ENCODE measurements at regions not wholly inside any gene's neighbourhood (a gene's known extent, or its start where the extent isn't known, plus 50 kb on each side); places are given as distances from the start of the nearest gene placed in this dataset.
"Not testable (repeated sequence)": the region's sequence is repeated elsewhere in the genome, so short reads cannot be mapped to it uniquely, and the experiment has no call there.

DNA sequence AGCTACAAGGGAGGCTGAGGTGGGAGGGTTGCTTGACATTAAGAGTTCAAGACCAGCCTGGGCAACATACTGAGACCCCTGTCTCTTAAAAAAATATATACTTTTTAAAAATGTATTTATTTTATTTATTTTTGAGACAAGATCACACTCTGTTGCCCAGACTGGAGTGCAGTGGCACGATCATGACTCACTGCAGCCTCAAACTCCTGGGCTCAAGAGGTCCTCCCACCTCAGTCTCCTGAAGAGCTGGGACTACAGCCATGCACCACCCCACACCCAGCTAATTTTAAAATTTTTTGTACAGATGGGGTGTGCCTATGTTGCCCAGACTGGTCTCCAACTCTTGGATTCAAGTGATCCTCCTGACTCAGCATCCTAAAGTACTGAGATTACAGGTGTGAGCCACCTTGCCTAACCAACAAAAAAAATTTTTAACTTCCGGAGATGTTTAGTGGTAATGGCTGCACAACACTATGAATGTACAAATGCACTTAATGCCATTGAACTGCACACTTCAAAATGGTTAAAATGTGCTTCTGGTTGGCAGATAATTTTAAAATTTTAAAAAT is 288.5 kb downstream of the GOLGA6L6 start:
- intact Hi-C loops (cut with DNase I, micrococcal nuclease); H3K4me1 ChIP-seq (ENCODE audit: low read depth); ATAC-seq; DNase-seq; H3K4me3 ChIP-seq; H3K36me3 ChIP-seq (ENCODE audit: low read depth): not testable (repeated sequence)
- H3K9me3 ChIP-seq: peaks cover 87% of the 10 kb centered on the region

DNA sequence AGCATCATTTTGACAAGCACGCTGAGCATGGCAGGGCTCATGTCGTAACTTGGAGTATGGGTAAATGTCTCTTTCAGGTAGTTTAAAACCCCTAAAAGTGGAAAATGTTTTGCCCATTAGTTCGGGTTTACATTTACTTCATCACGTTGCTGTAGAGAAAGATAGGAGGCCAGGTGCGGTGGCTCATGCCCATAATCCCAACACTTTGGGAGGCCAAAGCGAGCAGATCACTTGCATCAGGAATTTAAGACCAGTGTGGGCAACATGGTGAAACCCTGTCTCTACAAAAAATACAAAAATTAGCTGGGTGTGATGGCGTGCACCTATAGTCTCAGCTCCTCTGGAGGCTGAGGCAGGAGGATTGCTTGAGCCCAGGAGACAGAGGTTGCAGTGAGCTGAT is 289.6 kb downstream of the GOLGA6L6 start:
- intact Hi-C loops (cut with DNase I, micrococcal nuclease): not testable (repeated sequence)

DNA sequence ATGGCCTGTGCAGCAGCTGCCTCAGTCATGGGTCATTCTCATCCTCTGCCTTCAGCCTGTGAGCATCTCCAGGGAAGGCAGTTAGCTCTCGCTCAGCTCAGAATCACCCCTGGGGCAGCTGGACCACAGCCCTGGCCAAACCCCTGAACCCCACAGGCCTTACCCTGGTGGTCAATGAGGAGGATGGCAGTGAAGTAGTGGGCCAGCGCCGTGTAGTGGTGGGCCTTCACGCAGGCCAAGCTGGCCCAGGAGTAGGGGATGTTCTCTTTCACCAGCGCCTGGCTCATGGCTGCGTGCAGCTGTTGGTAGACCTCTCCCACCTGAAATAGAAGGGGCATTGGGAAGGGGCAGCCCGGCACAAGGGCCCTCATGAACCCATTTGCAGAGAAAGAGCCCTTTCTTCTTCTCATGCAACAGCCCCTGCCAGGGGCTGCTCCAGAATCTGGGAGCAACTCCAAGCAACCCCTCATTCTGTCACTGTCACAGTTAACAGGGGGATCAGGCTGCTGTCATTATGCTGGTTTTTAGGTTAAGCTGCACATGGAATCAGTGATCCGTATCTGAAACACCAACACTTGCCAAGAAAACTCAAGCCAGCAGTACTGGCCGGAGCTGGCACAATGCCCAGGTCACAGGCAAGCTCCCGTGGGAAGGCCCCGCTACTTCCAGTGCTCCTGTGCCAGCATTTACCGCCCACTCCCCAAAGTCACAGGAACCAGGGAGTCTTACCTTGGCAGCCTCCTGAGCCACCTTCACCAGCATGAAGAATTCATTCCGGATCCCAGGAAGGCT is 290.2 kb downstream of the GOLGA6L6 start:
- DNase-seq; H3K4me1 ChIP-seq (ENCODE audit: low read depth); ATAC-seq; intact Hi-C loops (cut with DNase I, micrococcal nuclease); H3K36me3 ChIP-seq (ENCODE audit: low read depth); H3K4me3 ChIP-seq: not testable (repeated sequence)
- H3K9me3 ChIP-seq: peaks cover 84% of the 10 kb centered on the region

More for the DNA sequence above, 289.6 kb downstream of the GOLGA6L6 start:
- DNase-seq; H3K36me3 ChIP-seq (ENCODE audit: low read depth); ATAC-seq; H3K4me1 ChIP-seq (ENCODE audit: low read depth); H3K4me3 ChIP-seq: not testable (repeated sequence)
- H3K9me3 ChIP-seq: peaks cover 85% of the 10 kb centered on the region

DNA sequence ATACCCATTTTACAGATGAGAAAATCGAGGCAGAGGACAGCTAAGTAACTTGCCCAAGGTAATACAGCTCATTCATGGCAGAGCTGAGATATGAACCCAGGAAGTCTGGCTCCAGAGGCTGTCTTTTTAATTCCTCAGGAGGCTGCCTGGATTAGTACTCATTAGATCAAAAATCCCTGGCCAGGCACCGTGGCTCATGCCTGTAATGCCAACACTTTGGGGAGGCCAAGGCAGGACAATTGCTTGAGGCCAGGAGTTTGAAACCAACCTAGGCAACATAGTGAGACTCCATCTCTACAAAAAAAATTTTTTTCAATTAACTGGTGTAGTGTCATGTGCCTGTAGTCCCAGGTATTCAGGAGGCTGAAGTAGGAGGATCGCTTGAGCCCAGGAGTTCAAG is 291.4 kb downstream of the GOLGA6L6 start:
- H3K4me3 ChIP-seq; intact Hi-C loops (cut with DNase I, micrococcal nuclease); DNase-seq; ATAC-seq; H3K36me3 ChIP-seq (ENCODE audit: low read depth); H3K4me1 ChIP-seq (ENCODE audit: low read depth): not testable (repeated sequence)
- H3K9me3 ChIP-seq: peaks cover 82% of the 10 kb centered on the region

DNA sequence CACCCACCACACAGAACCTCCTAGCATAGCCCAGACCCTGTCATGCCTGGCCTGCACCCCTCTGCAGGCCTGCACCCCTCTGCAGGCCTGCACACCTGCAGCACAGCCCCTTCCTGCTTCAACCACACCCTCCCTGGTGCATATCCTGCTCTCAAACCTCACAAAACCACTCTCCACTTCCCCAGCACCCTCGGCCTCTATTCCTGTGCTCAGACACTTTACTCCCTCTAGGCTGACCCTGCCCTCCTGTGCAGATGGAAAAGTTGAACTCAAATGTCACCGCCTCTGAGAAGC is 292.0 kb downstream of the GOLGA6L6 start:
- DNase-seq; H3K4me1 ChIP-seq (ENCODE audit: low read depth); H3K36me3 ChIP-seq (ENCODE audit: low read depth); H3K4me3 ChIP-seq; intact Hi-C loops (cut with DNase I, micrococcal nuclease): not testable (repeated sequence)
- ATAC-seq: peak; percentile 13
- peaks cover 83% of the 10 kb centered on the region for H3K9me3 ChIP-seq

DNA sequence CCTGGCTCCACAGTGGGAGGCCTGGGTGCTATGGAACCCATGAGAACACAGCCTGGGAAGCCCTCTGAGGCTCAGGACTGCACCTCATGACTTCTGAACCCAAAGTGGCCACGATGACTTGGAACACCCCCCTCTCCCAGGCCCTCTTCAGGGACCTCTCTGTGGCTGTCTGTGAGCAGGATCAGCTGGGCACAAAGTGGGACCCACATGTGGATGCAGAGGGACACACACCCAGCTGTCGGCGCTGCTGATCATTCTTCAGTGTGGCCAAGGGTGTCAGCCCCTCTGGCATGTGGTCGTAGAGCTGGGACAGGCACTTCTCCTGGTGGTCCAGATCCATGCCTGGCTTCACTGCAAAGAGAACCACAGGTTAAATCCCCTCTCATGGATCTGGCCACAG is 293.2 kb downstream of the GOLGA6L6 start:
- H3K4me1 ChIP-seq (ENCODE audit: low read depth); H3K4me3 ChIP-seq; H3K36me3 ChIP-seq (ENCODE audit: low read depth); intact Hi-C loops (cut with DNase I, micrococcal nuclease); DNase-seq: not testable (repeated sequence)
- ATAC-seq: peak; percentile 7
- peaks cover 88% of the 10 kb centered on the region for H3K9me3 ChIP-seq

DNA sequence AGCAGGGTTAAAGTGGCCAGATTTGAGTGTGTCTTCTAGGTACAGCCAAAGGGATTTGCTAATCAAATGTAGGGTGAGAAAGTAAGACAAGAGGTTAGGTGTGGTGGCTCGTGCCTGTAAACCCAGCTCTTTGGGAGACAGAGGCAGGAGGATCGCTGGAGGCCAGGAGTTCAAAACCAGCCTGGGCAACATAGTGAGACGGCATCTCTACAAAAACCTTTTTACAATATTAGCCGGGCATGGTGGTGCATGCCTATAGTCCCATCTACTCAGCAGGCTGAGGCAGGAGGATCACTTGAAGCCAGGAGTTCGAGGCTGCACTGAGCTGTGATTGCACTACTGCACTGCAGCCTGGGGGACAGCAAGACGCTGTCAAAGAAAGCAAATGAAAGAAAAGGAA is 294.5 kb downstream of the GOLGA6L6 start:
- H3K36me3 ChIP-seq (ENCODE audit: low read depth); H3K4me3 ChIP-seq; ATAC-seq; H3K4me1 ChIP-seq (ENCODE audit: low read depth); DNase-seq; intact Hi-C loops (cut with DNase I, micrococcal nuclease): not testable (repeated sequence)
- peaks cover 88% of the 10 kb centered on the region for H3K9me3 ChIP-seq

DNA sequence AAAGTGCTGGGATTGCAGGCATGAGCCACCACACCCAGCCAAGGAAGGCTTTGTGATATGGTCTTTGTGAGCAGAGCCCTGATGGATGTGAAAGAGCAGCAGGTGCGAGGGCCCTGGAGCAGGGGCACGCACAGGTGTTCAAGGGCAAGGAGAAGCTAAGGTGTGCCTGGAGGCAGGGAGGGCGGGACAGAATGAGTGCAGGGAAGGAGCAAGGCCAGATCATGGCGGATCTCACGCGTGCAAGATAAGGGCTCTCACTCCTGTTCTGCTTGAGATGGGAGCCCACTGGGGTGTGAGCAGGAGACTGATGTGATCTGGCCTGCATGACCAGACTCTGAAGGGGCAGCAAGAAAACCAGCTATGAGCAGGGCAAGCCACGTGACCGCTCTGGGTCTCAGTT is 295.0 kb downstream of the GOLGA6L6 start:
- ATAC-seq; H3K4me3 ChIP-seq; DNase-seq; intact Hi-C loops (cut with DNase I, micrococcal nuclease); H3K36me3 ChIP-seq (ENCODE audit: low read depth); H3K4me1 ChIP-seq (ENCODE audit: low read depth): not testable (repeated sequence)
- H3K9me3 ChIP-seq: peaks cover 88% of the 10 kb centered on the region

DNA sequence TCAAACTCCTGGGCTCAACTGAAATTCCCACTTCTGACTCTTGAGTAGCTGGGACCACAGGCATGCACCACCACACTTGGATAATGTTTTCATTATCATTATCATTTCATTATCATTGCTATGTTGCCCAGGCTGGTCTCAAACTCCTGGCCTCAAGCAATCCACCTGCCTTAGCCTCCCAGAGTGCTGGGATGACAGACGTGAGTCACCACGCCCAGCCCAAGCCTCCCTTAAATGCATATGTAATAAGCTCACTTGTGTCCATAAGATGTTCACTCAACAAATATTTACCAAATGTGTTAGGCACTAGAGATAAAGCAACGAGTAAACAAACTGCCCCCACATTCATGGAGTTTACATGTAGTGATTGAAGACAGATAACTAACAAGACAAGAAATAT is 295.7 kb downstream of the GOLGA6L6 start:
- intact Hi-C loops (cut with DNase I, micrococcal nuclease); ATAC-seq; H3K4me1 ChIP-seq (ENCODE audit: low read depth); H3K4me3 ChIP-seq; DNase-seq; H3K36me3 ChIP-seq (ENCODE audit: low read depth): not testable (repeated sequence)
- H3K9me3 ChIP-seq: peaks cover 87% of the 10 kb centered on the region

DNA sequence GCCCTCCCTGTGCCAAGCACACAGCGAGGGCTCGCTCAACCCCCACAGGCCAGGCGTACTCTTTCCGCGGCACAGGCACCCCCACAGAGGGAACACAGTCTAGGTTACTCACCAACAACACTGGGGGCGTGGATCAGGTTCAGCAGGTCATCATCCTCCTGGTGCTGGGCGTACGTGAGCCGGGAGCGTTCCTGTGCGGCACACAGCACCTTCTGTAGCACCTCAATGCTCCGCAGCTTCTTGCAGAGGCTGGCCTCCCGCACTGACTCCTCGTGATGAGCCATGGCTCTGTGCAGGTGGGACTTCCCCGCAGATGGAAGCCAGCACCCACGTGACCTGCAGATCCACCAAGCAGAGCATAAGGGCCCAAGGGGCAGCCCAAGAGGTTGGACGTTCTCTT is 296.8 kb downstream of the GOLGA6L6 start:
- DNase-seq: not testable (repeated sequence)

DNA sequence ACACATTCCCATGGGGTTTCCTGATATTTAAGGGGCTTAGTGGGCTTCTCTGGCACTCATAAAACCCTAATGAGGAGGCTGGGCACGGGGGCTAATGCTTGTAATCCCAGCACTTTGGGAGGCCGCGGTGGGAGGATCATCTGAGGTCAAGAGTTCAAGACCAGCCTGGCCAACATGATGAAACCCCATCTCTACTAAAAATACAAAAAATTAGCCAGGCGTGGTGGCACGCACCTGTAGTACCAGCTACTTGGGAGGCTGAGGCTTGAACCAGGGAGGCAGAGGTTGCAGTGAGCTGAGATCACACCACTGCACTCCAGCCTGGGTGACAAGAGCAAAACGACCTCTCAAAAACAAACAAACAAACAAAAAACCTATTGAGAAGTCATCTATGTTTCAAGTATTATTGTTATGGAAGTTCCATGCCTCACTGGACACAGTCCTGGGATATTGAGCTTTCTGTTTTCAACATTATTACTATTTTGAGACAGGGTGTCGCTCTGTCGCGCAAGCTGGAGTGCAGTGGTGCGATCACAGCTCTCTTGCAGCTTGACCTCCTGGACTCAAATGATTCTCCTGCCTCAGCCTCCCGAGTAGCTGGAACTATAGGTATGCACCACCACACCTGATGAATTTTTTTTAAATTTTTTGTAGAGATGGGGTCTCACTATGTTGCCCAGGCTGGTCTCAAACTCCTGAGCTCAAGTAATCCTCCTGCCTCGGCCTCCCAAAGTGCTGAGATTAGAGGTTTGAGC is 297.9 kb downstream of the GOLGA6L6 start:
- H3K4me1 ChIP-seq (ENCODE audit: low read depth); ATAC-seq; intact Hi-C loops (cut with DNase I, micrococcal nuclease); H3K36me3 ChIP-seq (ENCODE audit: low read depth); DNase-seq; H3K4me3 ChIP-seq: not testable (repeated sequence)
- H3K9me3 ChIP-seq: peaks cover 87% of the 10 kb centered on the region

More for the DNA sequence above, 296.8 kb downstream of the GOLGA6L6 start:
- H3K9me3 ChIP-seq: peaks cover 88% of the 10 kb centered on the region
- H3K4me3 ChIP-seq; intact Hi-C loops (cut with DNase I, micrococcal nuclease); H3K36me3 ChIP-seq (ENCODE audit: low read depth); ATAC-seq; H3K4me1 ChIP-seq (ENCODE audit: low read depth): not testable (repeated sequence)

DNA sequence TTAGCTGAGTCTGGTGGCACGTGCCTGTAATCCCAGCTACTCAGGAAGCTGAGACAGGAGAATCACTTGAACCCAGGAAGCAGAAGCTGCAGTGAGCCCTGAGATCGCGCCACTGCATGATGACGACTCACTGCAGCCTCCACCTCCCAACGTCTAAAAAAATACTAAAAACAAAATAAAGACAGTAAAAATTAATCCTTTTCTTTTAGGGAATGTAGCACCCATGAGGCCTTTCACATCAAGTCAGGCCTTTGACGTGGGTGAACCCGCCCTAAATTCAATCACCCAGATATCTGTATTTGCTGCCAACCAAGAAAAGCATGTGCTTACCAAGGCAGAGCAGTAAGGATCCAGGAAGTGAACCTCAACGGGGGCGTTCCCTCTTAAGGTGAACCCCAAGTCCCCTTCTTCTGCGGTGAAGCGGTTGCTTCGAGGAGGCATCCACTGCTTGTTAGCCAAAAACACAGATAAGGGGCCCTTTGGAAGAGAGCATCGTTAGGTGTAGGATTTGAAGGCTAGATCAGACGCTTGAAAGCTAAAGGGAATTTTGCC is 301.2 kb downstream of the GOLGA6L6 start:
- intact Hi-C loops (cut with DNase I, micrococcal nuclease); H3K4me3 ChIP-seq; H3K36me3 ChIP-seq (ENCODE audit: low read depth); H3K4me1 ChIP-seq (ENCODE audit: low read depth); ATAC-seq; DNase-seq: not testable (repeated sequence)
- peaks cover 87% of the 10 kb centered on the region for H3K9me3 ChIP-seq

DNA sequence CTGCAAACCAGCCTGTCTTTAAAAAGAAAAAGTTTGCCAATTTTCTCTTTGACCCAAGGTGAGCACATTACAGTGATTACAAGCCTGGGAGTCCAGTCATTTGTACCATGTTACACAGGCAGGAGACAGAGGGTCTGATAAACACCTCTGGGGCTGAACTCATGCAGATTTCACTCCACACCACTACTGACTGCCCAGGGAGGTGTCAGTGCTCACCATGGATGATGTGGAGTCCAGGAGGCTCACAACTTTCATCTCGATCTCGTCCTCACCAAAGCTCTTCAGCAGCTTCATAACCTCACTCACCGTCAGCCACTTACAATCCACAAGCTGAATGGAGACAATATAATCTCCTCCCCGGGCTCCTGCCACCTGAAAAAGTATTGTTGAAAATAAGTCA is 302.4 kb downstream of the GOLGA6L6 start:
- intact Hi-C loops (cut with DNase I, micrococcal nuclease); DNase-seq; H3K4me3 ChIP-seq; H3K36me3 ChIP-seq (ENCODE audit: low read depth); H3K4me1 ChIP-seq (ENCODE audit: low read depth): not testable (repeated sequence)
- peak; percentile 5 for ATAC-seq
- peaks cover 87% of the 10 kb centered on the region for H3K9me3 ChIP-seq
